Upper lobe of left lung (tissue), 6 donors: ENCODE measurements at regions not wholly inside any gene's neighbourhood (a gene's known extent, or its start where the extent isn't known, plus 50 kb on each side); places are given as distances from the start of the nearest gene placed in this dataset.

ENCODE experiments used
- ATAC-seq, 2 donors: fragments of 200-7000 bp; cut with Tn5 transposase; one replicate each; pipeline ENCODE4 v1.9.1; 2022; ENCODE audit warnings: mild to moderate bottlenecking in 2 of 2, moderate library complexity in 2 of 2; ENCODE audit not compliant: low FRiP score in 2 of 2
- DNase-seq, 2 donors: peaks; one replicate each; pipeline ENCODE4 v3.0.0-alpha.2; 2019 to 2020
- H3K27ac ChIP-seq, 4 donors: fragments of 200-600 bp; sonication (generic); one replicate each; pipeline ENCODE4 v1.5.1; 2016 to 2019
- H3K27me3 ChIP-seq, 4 donors: fragments of 200-600 bp; sonication (generic); one replicate each; pipeline ENCODE4 v1.5.1; 2017 to 2019
- H3K36me3 ChIP-seq, 4 donors: fragments of 200-600 bp; sonication (generic); one replicate each; pipeline ENCODE4 v1.5.1; 2016 to 2019
- H3K4me1 ChIP-seq, 4 donors: fragments of 200-600 bp; sonication (generic); one replicate each; pipeline ENCODE4 v1.5.1; 2018 to 2019
- H3K4me3 ChIP-seq, 4 donors: fragments of 200-600 bp; sonication (generic); one replicate each; pipeline ENCODE4 v1.5.1; 2017 to 2019; ENCODE audit warnings: mild to moderate bottlenecking in 2 of 4, moderate library complexity in 1 of 4
- H3K9me3 ChIP-seq, 4 donors: fragments of 200-600 bp; sonication (generic); one replicate each; pipeline ENCODE4 v1.5.1; 2018 to 2019
- EP300 ChIP-seq, 4 donors: sonication (generic); formaldehyde crosslinking; IDR thresholded peaks; one replicate each; pipeline ENCODE4 v1.5.1; 2017; ENCODE audit warnings: antibody characterized with exemption in 4 of 4, control low read depth in 2 of 4
- POLR2A ChIP-seq, 4 donors: fragments of 450-650 bp; IDR thresholded peaks; one replicate each; pipeline ENCODE4 v1.5.1; 2016 to 2017; ENCODE audit warnings: antibody characterized with exemption in 4 of 4, mild to moderate bottlenecking in 2 of 4
- POLR2AphosphoS5 ChIP-seq, 2 donors: sonication (generic); formaldehyde crosslinking; IDR thresholded peaks; one replicate each; pipeline ENCODE4 v1.5.1; 2017; ENCODE audit warnings: antibody characterized with exemption in 2 of 2
- whole genome bisulfite sequencing, 2 donors: methylation state at CpG; one replicate each; pipeline ENCODE4 v1.1.5; 2017 to 2018; 5-methylcytosine and 5-hydroxymethylcytosine counted together
- TF ChIP-seq, protein P1 (sequence below), 6 experiments: fragments of 450-650 bp in 4 of 6; fragments of 200-600 bp in 2 of 6; sonication (generic) in 2 of 6; IDR thresholded peaks; one replicate each; pipeline ENCODE4 v1.5.1; 2016 to 2019; ENCODE audit warnings: antibody characterized with exemption in 6 of 6
- donor health status: DM: no; HTN: no; CAD: no; lungs with moderate emphysema.
- donor health status: DM: no; HTN: yes; CAD: no; lungs with severe emphysema.

DNA sequence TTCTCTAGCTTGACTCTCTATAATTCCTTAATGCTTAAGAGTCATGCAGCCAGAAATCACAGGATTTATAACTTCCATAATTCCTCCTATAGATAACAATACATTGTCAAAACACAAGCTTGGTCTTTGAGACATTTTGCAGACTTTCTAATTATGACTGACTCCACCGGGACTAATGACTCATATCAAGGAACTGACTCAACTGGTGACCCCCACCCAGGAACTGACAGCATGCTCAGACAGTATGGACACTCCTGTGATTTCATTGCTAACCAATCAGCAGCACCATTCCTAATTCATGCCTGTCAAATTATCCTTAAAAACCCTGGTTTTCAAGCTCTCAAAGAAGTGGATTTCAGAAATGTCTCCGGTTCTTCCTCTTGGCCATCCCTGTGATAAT, 670.5 kb upstream of the IMPG1 start:
- H3K4me3 ChIP-seq: no peak overlapping the region
- H3K4me1 ChIP-seq: no peaks in the 10 kb centered on the region
- 82 to 94% methylated on average over 2 of the region's 2 CpGs for WGBS, 2 donors
- TF ChIP-seq POLR2AphosphoS5 (IDR thresholded peaks at IDR 0.05) (no peak), POLR2A (IDR thresholded peaks at IDR 0.05) (no peak), EP300 (IDR thresholded peaks at IDR 0.05) (no peak)
- TF ChIP-seq, protein P1, sequence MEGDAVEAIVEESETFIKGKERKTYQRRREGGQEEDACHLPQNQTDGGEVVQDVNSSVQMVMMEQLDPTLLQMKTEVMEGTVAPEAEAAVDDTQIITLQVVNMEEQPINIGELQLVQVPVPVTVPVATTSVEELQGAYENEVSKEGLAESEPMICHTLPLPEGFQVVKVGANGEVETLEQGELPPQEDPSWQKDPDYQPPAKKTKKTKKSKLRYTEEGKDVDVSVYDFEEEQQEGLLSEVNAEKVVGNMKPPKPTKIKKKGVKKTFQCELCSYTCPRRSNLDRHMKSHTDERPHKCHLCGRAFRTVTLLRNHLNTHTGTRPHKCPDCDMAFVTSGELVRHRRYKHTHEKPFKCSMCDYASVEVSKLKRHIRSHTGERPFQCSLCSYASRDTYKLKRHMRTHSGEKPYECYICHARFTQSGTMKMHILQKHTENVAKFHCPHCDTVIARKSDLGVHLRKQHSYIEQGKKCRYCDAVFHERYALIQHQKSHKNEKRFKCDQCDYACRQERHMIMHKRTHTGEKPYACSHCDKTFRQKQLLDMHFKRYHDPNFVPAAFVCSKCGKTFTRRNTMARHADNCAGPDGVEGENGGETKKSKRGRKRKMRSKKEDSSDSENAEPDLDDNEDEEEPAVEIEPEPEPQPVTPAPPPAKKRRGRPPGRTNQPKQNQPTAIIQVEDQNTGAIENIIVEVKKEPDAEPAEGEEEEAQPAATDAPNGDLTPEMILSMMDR (IDR thresholded peaks at IDR 0.05): no peak
- H3K27ac ChIP-seq: no peak overlapping the region
- H3K36me3 ChIP-seq: no peaks in the 10 kb centered on the region
- H3K27me3 ChIP-seq: no peaks in the 10 kb centered on the region
- ATAC-seq (no peak), DNase-seq (no peak)
- no peaks in the 10 kb centered on the region for H3K9me3 ChIP-seq

DNA sequence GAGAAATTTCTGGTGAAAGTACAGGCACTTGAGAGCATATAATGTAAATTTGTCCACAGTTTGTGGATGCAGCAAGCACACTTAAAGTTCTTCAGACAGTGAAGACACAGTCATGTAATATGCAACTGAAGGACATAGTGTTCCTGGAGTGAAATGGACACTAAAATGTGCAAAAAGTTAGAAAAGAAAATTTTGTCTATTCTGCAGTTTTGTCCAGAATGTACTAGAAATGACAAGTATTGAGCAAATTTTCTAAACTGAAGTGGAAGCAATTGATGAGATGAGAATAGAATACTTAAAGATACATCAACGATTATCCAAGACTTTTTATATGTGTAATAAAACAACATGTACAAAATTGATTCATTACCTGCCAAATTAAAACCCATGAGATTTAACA, 647.0 kb upstream of the IMPG1 start:
- TF ChIP-seq, protein P1 (IDR thresholded peaks at IDR 0.05): no peak
- TF ChIP-seq POLR2A (IDR thresholded peaks at IDR 0.05) (no peak), EP300 (IDR thresholded peaks at IDR 0.05) (no peak), POLR2AphosphoS5 (IDR thresholded peaks at IDR 0.05) (no peak)
- no peak overlapping the region for H3K27ac ChIP-seq
- H3K4me1 ChIP-seq: no peaks in the 10 kb centered on the region
- H3K9me3 ChIP-seq: no peaks in the 10 kb centered on the region
- ATAC-seq (no peak), DNase-seq (no peak)
- 77 to 82% methylated on average over 1 of the region's 1 CpG for WGBS, 2 donors
- no peaks in the 10 kb centered on the region for H3K27me3 ChIP-seq
- no peak overlapping the region for H3K4me3 ChIP-seq
- no peaks in the 10 kb centered on the region for H3K36me3 ChIP-seq

DNA sequence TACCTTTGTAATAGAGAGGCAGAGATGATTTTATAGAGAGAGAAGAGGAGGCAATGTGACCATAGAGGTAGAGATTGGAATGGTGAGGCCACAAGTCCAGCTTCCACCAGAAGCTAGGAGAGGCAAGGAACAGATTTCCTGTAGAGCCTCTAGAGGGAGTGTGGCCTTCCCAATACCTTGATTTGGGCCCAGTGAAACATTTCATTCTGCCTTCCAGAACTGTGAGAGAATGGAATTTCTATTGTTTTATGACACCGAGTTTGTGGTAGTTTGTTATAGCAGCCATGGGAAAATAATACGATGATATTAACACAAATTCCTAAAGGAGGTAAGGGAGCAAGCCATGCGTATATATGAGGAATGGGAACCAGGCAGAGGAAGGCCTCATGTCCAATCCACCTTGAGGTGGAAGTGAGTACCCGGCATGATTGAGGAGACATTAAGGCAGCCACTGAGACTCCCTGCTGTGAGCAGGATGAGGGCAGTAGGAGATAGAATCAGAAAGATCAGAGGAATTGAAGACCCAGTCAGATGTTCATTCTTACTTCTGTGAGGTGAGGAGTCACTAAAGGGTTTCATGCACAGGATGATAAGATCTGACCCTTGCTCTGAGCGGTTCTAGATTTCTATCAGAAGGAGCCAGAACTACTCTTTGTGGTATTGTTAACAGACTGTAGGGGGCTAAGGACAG, 636.3 kb upstream of the IMPG1 start:
- no peak for DNase-seq
- Histone ChIP-seq H3K4me1 (no peaks in the 10 kb centered on the region), H3K4me3 (no peak overlapping the region), H3K36me3 (no peaks in the 10 kb centered on the region), H3K27ac (no peak overlapping the region), H3K9me3 (no peaks in the 10 kb centered on the region), H3K27me3 (no peaks in the 10 kb centered on the region)
- WGBS, 2 donors: 83 to 90% methylated on average over 5 of the region's 5 CpGs
- no peak for TF ChIP-seq EP300 (IDR thresholded peaks at IDR 0.05)
- ATAC-seq: no peak

DNA sequence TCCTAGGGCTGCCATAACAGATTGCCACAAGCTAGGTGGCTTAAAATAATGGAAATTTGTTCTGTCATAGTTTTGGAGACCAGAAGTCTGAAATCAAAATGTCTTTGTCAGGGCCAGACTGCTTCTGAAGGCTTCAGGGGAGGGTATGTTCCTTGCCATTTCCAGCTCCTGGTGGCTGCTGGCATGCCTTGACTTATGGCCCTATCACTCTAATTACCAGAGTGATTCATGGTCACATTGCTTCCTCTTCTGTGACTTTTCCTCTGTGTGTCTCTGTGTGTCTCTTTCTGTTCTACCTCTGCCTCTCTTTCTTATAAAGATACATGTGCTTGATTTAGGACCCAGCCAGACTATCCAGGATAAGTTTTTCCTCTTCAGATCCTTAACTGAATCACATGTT, 635.2 kb upstream of the IMPG1 start:
- no peak overlapping the region for H3K27ac ChIP-seq
- ATAC-seq: no peak
- no peaks in the 10 kb centered on the region for H3K4me1 ChIP-seq
- no peaks in the 10 kb centered on the region for H3K36me3 ChIP-seq
- no peaks in the 10 kb centered on the region for H3K27me3 ChIP-seq
- no peak for DNase-seq
- no peak overlapping the region for H3K4me3 ChIP-seq
- TF ChIP-seq, protein P1 (IDR thresholded peaks at IDR 0.05): no peak
- TF ChIP-seq POLR2AphosphoS5 (IDR thresholded peaks at IDR 0.05): no peak
- TF ChIP-seq EP300 (IDR thresholded peaks at IDR 0.05): no peak
- no peak for TF ChIP-seq POLR2A (IDR thresholded peaks at IDR 0.05)
- no peaks in the 10 kb centered on the region for H3K9me3 ChIP-seq

DNA sequence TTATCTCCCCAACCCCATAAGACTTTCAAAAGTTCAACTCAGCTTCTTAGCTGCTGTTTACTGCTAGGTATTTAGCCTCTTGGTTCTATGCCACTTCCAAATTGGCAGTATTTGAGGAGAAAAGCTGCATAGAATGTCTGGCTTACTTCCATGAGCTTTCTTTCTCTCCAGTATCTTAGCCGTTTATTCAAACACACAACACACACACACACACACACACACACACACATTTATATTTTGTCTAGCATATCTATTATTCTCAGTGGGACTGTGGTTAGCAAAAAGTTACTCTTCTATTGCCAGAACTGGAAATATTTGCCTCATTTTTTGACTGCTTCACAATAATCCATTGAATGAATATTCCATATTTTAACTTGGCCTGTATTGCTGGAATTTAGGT, 634.2 kb upstream of the IMPG1 start:
- DNase-seq: no peak
- Histone ChIP-seq H3K9me3 (no peaks in the 10 kb centered on the region), H3K4me3 (no peak overlapping the region), H3K27ac (no peak overlapping the region), H3K36me3 (no peaks in the 10 kb centered on the region), H3K27me3 (no peaks in the 10 kb centered on the region), H3K4me1 (no peaks in the 10 kb centered on the region)
- TF ChIP-seq POLR2AphosphoS5 (IDR thresholded peaks at IDR 0.05) (no peak), EP300 (IDR thresholded peaks at IDR 0.05) (no peak), POLR2A (IDR thresholded peaks at IDR 0.05) (no peak)
- TF ChIP-seq, protein P1 (IDR thresholded peaks at IDR 0.05): no peak
- no peak for ATAC-seq
- WGBS, 2 donors: 58 to 63% methylated on average over 1 of the region's 1 CpG
